ENCODE measurements at regions not wholly inside any gene's neighbourhood (a gene's known extent, or its start where the extent isn't known, plus 50 kb on each side); places are given as distances from the start of the nearest gene placed in this dataset.

DNA sequence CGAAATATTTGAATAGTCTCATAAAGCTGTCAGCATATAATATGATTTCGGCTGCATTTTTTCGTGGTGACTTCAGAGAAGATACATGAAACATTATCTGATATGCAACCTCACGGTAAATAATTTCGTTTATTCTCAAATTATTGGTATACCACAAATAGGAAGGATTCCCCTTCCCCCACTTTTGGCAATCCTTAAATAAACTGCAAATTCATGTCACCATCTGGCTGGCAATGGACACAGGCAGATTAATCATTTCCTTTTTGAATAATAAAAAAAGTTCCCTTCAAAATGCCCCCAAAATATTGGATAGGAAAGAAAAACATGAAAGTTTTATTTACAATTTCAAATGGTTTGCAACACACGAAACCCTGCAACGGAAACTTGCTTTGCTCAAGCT, 234.5 kb upstream of the MEOX2 start:
- no peaks in the 10 kb centered on the region for H3K4me1 ChIP-seq (ENCODE audit: insufficient read depth, poor library complexity, severe bottlenecking)
- DNase-seq (ENCODE audit: low spot score) = no peak
- H3K27ac ChIP-seq (ENCODE audit: poor library complexity, severe bottlenecking) = no peak overlapping the region
- H3K36me3 ChIP-seq (ENCODE audit: low read depth) = no peaks in the 10 kb centered on the region
- H3K27me3 ChIP-seq (ENCODE audit: insufficient read depth, poor library complexity, severe bottlenecking) = no peaks in the 10 kb centered on the region
- no peaks in the 10 kb centered on the region for H3K9me3 ChIP-seq (ENCODE audit: severe bottlenecking)
- H3K4me3 ChIP-seq (ENCODE audit: severe bottlenecking) = no peak overlapping the region
- no peak for ATAC-seq (ENCODE audit: low read depth)
- TF ChIP-seq, protein P1, sequence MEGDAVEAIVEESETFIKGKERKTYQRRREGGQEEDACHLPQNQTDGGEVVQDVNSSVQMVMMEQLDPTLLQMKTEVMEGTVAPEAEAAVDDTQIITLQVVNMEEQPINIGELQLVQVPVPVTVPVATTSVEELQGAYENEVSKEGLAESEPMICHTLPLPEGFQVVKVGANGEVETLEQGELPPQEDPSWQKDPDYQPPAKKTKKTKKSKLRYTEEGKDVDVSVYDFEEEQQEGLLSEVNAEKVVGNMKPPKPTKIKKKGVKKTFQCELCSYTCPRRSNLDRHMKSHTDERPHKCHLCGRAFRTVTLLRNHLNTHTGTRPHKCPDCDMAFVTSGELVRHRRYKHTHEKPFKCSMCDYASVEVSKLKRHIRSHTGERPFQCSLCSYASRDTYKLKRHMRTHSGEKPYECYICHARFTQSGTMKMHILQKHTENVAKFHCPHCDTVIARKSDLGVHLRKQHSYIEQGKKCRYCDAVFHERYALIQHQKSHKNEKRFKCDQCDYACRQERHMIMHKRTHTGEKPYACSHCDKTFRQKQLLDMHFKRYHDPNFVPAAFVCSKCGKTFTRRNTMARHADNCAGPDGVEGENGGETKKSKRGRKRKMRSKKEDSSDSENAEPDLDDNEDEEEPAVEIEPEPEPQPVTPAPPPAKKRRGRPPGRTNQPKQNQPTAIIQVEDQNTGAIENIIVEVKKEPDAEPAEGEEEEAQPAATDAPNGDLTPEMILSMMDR (IDR thresholded peaks at IDR 0.05; ENCODE audit: poor library complexity, severe bottlenecking) = no peak

GRCh38 chr7:15916681-15917380, 230.3 kb upstream of the MEOX2 start:
- no peak for DNase-seq (ENCODE audit: low spot score)
- H3K4me1 ChIP-seq (ENCODE audit: insufficient read depth, poor library complexity, severe bottlenecking) = no peaks in the 10 kb centered on the region
- TF ChIP-seq, protein P1 (IDR thresholded peaks at IDR 0.05; ENCODE audit: poor library complexity, severe bottlenecking) = no peak
- H3K36me3 ChIP-seq (ENCODE audit: low read depth) = no peaks in the 10 kb centered on the region
- H3K27me3 ChIP-seq (ENCODE audit: insufficient read depth, poor library complexity, severe bottlenecking) = no peaks in the 10 kb centered on the region
- H3K9me3 ChIP-seq (ENCODE audit: severe bottlenecking) = no peaks in the 10 kb centered on the region
- no peak overlapping the region for H3K4me3 ChIP-seq (ENCODE audit: severe bottlenecking)
- no peak overlapping the region for H3K27ac ChIP-seq (ENCODE audit: poor library complexity, severe bottlenecking)
- no peak for ATAC-seq (ENCODE audit: low read depth)

DNA sequence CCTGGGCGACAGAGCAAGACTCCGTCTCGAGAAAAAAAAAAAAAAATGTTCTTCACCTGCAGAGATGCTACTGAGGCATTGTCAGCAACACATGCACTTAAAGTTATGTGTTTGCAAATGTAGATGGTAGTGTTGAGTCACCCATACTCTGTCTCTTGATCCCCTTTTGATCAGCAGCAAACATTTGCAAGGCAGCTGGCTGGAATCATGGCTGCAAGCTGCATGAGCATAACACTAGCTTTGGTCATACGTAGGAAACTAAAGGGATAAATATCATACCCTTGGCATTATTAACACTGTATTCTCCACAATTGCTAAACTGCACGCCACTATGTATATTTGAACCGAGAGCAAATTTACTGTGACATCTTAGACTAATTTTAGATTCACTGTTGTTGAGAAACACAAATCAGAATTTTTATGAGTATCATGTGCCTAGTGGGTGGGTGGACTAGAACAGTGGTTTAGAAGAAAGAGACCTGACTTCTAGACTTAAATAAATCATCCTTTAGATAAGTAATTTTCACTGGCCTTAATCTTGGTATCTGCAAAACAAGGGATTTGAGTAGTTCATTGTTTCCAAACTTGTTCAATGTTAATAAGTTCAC, 229.3 kb upstream of the MEOX2 start:
- peaks cover 4% of the 10 kb centered on the region for H3K27me3 ChIP-seq (ENCODE audit: insufficient read depth, poor library complexity, severe bottlenecking)
- ATAC-seq (ENCODE audit: low read depth) (no peak), DNase-seq (ENCODE audit: low spot score) (no peak)
- TF ChIP-seq, protein P1 (IDR thresholded peaks at IDR 0.05; ENCODE audit: poor library complexity, severe bottlenecking) = no peak
- no peaks in the 10 kb centered on the region for H3K4me1 ChIP-seq (ENCODE audit: insufficient read depth, poor library complexity, severe bottlenecking)
- no peaks in the 10 kb centered on the region for H3K36me3 ChIP-seq (ENCODE audit: low read depth)
- no peaks in the 10 kb centered on the region for H3K9me3 ChIP-seq (ENCODE audit: severe bottlenecking)
- no peak overlapping the region for H3K4me3 ChIP-seq (ENCODE audit: severe bottlenecking)
- no peak overlapping the region for H3K27ac ChIP-seq (ENCODE audit: poor library complexity, severe bottlenecking)

DNA sequence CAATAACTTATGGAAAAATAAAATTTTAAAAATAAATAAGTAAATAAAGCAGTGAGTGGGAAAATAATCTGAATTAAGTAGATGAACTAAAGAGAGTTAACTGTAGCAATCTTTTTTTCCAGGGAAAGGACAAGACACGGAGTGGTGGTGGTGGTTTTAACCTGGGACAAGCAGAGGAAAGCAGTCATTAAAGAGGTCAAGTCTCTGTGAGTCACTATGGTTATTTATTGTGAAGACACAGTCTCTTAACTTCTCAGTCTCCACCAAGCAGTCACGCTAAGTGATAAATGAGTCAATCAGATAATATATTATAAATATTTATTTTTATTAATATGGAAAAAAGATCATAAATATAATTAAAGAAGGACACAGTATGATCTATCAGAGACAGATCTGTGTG, 228.1 kb upstream of the MEOX2 start:
- Histone ChIP-seq H3K27ac (ENCODE audit: poor library complexity, severe bottlenecking) (no peak overlapping the region), H3K36me3 (ENCODE audit: low read depth) (no peaks in the 10 kb centered on the region), H3K27me3 (ENCODE audit: insufficient read depth, poor library complexity, severe bottlenecking) (peaks cover 4% of the 10 kb centered on the region), H3K4me3 (ENCODE audit: severe bottlenecking) (no peak overlapping the region), H3K4me1 (ENCODE audit: insufficient read depth, poor library complexity, severe bottlenecking) (no peaks in the 10 kb centered on the region), H3K9me3 (ENCODE audit: severe bottlenecking) (no peaks in the 10 kb centered on the region)
- no peak for DNase-seq (ENCODE audit: low spot score)
- TF ChIP-seq, protein P1 (IDR thresholded peaks at IDR 0.05; ENCODE audit: poor library complexity, severe bottlenecking) = no peak
- no peak for ATAC-seq (ENCODE audit: low read depth)

DNA sequence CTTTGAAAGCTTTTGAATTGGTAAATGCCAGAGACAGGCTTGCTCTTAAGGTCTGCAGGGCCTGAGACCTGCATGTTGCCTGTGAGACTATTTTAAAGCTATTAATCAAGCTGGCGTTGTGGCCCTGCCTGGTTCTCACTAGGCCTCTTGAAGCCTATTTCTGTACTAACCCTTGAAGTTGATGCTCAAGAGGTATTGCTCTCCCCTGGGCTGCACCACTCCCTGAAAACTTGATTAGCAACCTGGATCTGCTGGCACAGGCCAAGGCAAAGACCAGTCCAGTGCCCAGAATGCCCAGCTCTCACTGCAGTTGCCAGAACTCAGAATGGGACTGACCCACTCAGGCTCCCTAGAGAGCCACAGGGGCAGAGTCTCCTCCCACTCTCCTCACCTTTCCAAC, 220.0 kb upstream of the MEOX2 start:
- DNase-seq (ENCODE audit: low spot score) = no peak
- TF ChIP-seq, protein P1 (IDR thresholded peaks at IDR 0.05; ENCODE audit: poor library complexity, severe bottlenecking) = no peak
- no peak for ATAC-seq (ENCODE audit: low read depth)
- no peaks in the 10 kb centered on the region for H3K4me1 ChIP-seq (ENCODE audit: insufficient read depth, poor library complexity, severe bottlenecking)
- no peak overlapping the region for H3K27ac ChIP-seq (ENCODE audit: poor library complexity, severe bottlenecking)
- no peak overlapping the region for H3K4me3 ChIP-seq (ENCODE audit: severe bottlenecking)
- no peaks in the 10 kb centered on the region for H3K36me3 ChIP-seq (ENCODE audit: low read depth)
- H3K27me3 ChIP-seq (ENCODE audit: insufficient read depth, poor library complexity, severe bottlenecking) = peaks cover 2% of the 10 kb centered on the region
- no peaks in the 10 kb centered on the region for H3K9me3 ChIP-seq (ENCODE audit: severe bottlenecking)
